Endothelial cell (in vitro differentiated cells): ENCODE measurements at regions not wholly inside any gene's neighbourhood (a gene's known extent, or its start where the extent isn't known, plus 50 kb on each side); places are given as distances from the start of the nearest gene placed in this dataset.

Experiments
- DNase-seq: peaks from one replicate; pipeline ENCODE4 v3.0.0; 2021; ENCODE audit warnings: low spot score
- H3K27ac Mint-ChIP-seq: one replicate; pipeline ENCODE4 v1.8.0; 2021; ENCODE audit warnings: mixed read lengths, inconsistent platforms; ENCODE audit not compliant: unreplicated experiment
- H3K27me3 Mint-ChIP-seq: one replicate; pipeline ENCODE4 v1.8.0; 2021; ENCODE audit warnings: mild to moderate bottlenecking, moderate library complexity, mixed read lengths, inconsistent platforms; ENCODE audit not compliant: unreplicated experiment
- H3K36me3 Mint-ChIP-seq: one replicate; pipeline ENCODE4 v1.8.0; 2021; ENCODE audit warnings: mild to moderate bottlenecking, low read depth, mixed read lengths, inconsistent platforms; ENCODE audit not compliant: unreplicated experiment
- H3K4me1 Mint-ChIP-seq: one replicate; pipeline ENCODE4 v1.8.0; 2021; ENCODE audit warnings: mild to moderate bottlenecking, mixed read lengths, inconsistent platforms; ENCODE audit not compliant: unreplicated experiment
- H3K4me3 Mint-ChIP-seq: one replicate; pipeline ENCODE4 v1.8.0; 2021; ENCODE audit warnings: mild to moderate bottlenecking, mixed read lengths, inconsistent platforms; ENCODE audit not compliant: unreplicated experiment
- H3K9me3 Mint-ChIP-seq: one replicate; pipeline ENCODE4 v1.8.0; 2021; ENCODE audit warnings: mixed read lengths, inconsistent platforms; ENCODE audit not compliant: unreplicated experiment
- TF ChIP-seq, protein P1 (sequence below): fragments of 200-600 bp; sonication (generic); IDR thresholded peaks from one replicate; pipeline ENCODE4 v1.5.0; 2021; ENCODE audit warnings: antibody characterized with exemption; ENCODE audit not compliant: unreplicated experiment

DNA sequence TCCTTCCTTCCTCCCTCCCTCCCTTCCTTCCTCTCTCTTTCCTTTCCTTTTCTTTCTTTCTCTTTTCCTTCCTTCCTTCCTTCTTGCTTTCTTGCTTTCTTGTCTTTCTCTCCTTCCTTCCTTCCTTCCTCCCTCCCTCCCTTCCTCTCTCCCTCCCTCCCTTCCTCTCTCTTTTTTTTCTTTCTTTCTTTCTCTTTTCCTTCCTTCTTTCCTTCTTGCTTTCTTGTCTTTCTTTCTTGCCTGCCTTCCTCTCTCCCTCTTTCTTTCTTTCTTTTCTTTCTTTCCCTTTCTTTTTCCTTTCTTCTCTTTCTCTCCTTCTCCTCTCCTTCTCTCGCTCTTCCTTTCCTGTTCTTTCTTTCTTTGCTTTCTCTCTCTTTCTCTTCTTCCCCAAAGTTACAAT lies 728.4 kb upstream of the ADAMTS5 start:
- no peaks in the 10 kb centered on the region for H3K27me3 Mint-ChIP-seq
- TF ChIP-seq, protein P1, sequence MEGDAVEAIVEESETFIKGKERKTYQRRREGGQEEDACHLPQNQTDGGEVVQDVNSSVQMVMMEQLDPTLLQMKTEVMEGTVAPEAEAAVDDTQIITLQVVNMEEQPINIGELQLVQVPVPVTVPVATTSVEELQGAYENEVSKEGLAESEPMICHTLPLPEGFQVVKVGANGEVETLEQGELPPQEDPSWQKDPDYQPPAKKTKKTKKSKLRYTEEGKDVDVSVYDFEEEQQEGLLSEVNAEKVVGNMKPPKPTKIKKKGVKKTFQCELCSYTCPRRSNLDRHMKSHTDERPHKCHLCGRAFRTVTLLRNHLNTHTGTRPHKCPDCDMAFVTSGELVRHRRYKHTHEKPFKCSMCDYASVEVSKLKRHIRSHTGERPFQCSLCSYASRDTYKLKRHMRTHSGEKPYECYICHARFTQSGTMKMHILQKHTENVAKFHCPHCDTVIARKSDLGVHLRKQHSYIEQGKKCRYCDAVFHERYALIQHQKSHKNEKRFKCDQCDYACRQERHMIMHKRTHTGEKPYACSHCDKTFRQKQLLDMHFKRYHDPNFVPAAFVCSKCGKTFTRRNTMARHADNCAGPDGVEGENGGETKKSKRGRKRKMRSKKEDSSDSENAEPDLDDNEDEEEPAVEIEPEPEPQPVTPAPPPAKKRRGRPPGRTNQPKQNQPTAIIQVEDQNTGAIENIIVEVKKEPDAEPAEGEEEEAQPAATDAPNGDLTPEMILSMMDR = no peak
- DNase-seq = no peak
- H3K9me3 Mint-ChIP-seq = no peaks in the 10 kb centered on the region
- no peak overlapping the region for H3K4me3 Mint-ChIP-seq
- no peak overlapping the region for H3K27ac Mint-ChIP-seq
- no peaks in the 10 kb centered on the region for H3K36me3 Mint-ChIP-seq
- peaks cover 3% of the 10 kb centered on the region for H3K4me1 Mint-ChIP-seq

- Mint-ChIP-seq H3K36me3 (no peaks in the 10 kb centered on the region), H3K4me1 (peaks cover 3% of the 10 kb centered on the region), H3K27me3 (no peaks in the 10 kb centered on the region), H3K4me3 (no peak overlapping the region), H3K9me3 (no peaks in the 10 kb centered on the region), H3K27ac (no peak overlapping the region)
- no peak for DNase-seq
- TF ChIP-seq, protein P1 = no peak
Observed at GRCh38 chr21:27694667-27695066, 727.8 kb upstream of the ADAMTS5 start.

GRCh38 chr21:27693376-27693775 lies 726.5 kb upstream of the ADAMTS5 start:
- DNase-seq = no peak
- Mint-ChIP-seq H3K4me3 (no peak overlapping the region), H3K27me3 (no peaks in the 10 kb centered on the region), H3K9me3 (no peaks in the 10 kb centered on the region), H3K27ac (no peak overlapping the region), H3K36me3 (peaks cover 2% of the 10 kb centered on the region), H3K4me1 (peaks cover 3% of the 10 kb centered on the region)
- TF ChIP-seq, protein P1 = no peak

DNA sequence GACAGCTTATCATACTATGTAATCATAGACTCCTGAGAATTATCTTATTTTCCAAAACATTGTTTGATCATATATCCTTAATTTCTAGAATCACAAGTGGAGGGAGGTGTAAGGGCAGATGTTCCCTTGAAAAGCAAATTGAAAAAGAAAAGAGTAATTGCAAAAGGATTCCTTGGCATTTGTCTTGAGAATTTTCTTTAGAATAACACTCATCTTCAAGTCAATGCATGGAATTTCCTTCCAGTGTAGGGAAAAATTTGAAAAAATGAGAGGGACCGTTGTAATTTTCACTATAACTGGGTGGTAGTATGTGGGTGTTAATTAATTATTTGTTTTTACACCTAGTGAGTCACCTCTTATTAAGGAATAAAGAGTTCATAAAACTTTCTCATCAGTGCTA lies 724.6 kb upstream of the ADAMTS5 start:
- H3K27ac Mint-ChIP-seq = no peak overlapping the region
- DNase-seq = no peak
- TF ChIP-seq, protein P1 = no peak
- peaks cover 3% of the 10 kb centered on the region for H3K36me3 Mint-ChIP-seq
- H3K4me3 Mint-ChIP-seq = no peak overlapping the region
- no peaks in the 10 kb centered on the region for H3K9me3 Mint-ChIP-seq
- peaks cover 3% of the 10 kb centered on the region for H3K27me3 Mint-ChIP-seq
- H3K4me1 Mint-ChIP-seq = peaks cover 3% of the 10 kb centered on the region

GRCh38 chr21:27691006-27691405 lies 724.1 kb upstream of the ADAMTS5 start:
- H3K9me3 Mint-ChIP-seq = no peaks in the 10 kb centered on the region
- TF ChIP-seq, protein P1 = no peak
- peaks cover 3% of the 10 kb centered on the region for H3K4me1 Mint-ChIP-seq
- no peak for DNase-seq
- H3K4me3 Mint-ChIP-seq = no peak overlapping the region
- H3K27me3 Mint-ChIP-seq = peaks cover 3% of the 10 kb centered on the region
- peaks cover 3% of the 10 kb centered on the region for H3K36me3 Mint-ChIP-seq
- H3K27ac Mint-ChIP-seq = no peak overlapping the region
